ENCODE measurements at regions not wholly inside any gene's neighbourhood (a gene's known extent, or its start where the extent isn't known, plus 50 kb on each side); places are given as distances from the start of the nearest gene placed in this dataset.

GRCh38 chr5:133696006-133696584, 83.8 kb upstream of the FSTL4 start (continued):
- TF ChIP-seq CSRNP3 (CRISPR knock-in tag; IDR thresholded peaks at IDR 0.05) (no peak), PPARA (CRISPR knock-in tag; IDR thresholded peaks at IDR 0.05; ENCODE audit: borderline replicate concordance) (no peak), SNAI2 (CRISPR knock-in tag; IDR thresholded peaks at IDR 0.05) (no peak), ISL1 (CRISPR knock-in tag; IDR thresholded peaks at IDR 0.05) (no peak), ARNTL (CRISPR knock-in tag; IDR thresholded peaks at IDR 0.05; ENCODE audit: borderline replicate concordance, low read depth) (no peak), ZNF8 (CRISPR knock-in tag; IDR thresholded peaks at IDR 0.05) (no peak)
- TF ChIP-seq, protein P1, sequence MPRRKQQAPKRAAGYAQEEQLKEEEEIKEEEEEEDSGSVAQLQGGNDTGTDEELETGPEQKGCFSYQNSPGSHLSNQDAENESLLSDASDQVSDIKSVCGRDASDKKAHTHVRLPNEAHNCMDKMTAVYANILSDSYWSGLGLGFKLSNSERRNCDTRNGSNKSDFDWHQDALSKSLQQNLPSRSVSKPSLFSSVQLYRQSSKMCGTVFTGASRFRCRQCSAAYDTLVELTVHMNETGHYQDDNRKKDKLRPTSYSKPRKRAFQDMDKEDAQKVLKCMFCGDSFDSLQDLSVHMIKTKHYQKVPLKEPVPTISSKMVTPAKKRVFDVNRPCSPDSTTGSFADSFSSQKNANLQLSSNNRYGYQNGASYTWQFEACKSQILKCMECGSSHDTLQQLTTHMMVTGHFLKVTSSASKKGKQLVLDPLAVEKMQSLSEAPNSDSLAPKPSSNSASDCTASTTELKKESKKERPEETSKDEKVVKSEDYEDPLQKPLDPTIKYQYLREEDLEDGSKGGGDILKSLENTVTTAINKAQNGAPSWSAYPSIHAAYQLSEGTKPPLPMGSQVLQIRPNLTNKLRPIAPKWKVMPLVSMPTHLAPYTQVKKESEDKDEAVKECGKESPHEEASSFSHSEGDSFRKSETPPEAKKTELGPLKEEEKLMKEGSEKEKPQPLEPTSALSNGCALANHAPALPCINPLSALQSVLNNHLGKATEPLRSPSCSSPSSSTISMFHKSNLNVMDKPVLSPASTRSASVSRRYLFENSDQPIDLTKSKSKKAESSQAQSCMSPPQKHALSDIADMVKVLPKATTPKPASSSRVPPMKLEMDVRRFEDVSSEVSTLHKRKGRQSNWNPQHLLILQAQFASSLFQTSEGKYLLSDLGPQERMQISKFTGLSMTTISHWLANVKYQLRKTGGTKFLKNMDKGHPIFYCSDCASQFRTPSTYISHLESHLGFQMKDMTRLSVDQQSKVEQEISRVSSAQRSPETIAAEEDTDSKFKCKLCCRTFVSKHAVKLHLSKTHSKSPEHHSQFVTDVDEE (CRISPR knock-in tag; IDR thresholded peaks at IDR 0.05): no peak

DNA sequence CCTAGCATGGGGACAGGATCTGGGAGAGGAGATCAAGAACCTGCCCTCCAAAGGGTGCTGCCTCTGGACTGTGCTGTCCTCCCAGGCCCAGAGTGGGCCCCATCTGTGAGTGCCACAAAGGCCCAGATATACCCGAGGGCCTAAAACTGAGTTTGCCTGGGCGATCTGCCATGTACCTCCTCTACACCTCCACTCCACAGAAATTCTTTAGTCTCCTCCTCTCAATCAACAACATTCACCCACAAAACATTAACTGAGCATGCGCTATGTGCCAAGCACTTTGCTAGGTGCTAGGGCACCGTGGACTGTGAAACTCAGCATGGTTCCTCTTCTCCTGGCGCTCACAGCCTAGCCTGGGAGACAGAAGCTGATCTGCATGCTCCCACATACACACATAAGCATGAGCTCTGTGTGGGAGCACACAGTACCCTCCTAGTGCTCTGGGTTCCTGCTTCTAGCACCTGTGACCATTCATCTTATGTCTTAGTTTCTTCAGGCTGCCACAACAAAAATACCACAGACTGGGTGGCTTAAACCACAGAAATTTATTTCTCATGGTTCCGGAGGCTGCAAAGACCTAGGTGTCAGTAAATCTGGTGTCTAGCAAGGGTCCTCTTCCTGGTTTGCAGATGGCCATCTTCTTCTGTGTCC, 82.0 kb upstream of the FSTL4 start:
- TF ChIP-seq SNAI2 (CRISPR knock-in tag; IDR thresholded peaks at IDR 0.05) (no peak), CSDC2 (CRISPR knock-in tag; IDR thresholded peaks at IDR 0.05) (no peak), PPARA (CRISPR knock-in tag; IDR thresholded peaks at IDR 0.05; ENCODE audit: borderline replicate concordance) (no peak), ZC3H10 (CRISPR knock-in tag; IDR thresholded peaks at IDR 0.05) (no peak), TOX (CRISPR knock-in tag; IDR thresholded peaks at IDR 0.05; ENCODE audit: borderline replicate concordance) (no peak), ZFP30 (CRISPR knock-in tag; IDR thresholded peaks at IDR 0.05) (no peak), OSR1 (CRISPR knock-in tag; IDR thresholded peaks at IDR 0.05) (no peak), TCF4 (CRISPR knock-in tag; IDR thresholded peaks at IDR 0.05; ENCODE audit: borderline replicate concordance) (no peak), ISL1 (CRISPR knock-in tag; IDR thresholded peaks at IDR 0.05) (no peak), RARB (CRISPR knock-in tag; IDR thresholded peaks at IDR 0.05) (no peak), ZNF565 (CRISPR knock-in tag; conservative IDR thresholded peaks at IDR 0.05; ENCODE audit: low read depth) (no peak), ARNTL (CRISPR knock-in tag; IDR thresholded peaks at IDR 0.05; ENCODE audit: borderline replicate concordance, low read depth) (no peak)
- TF ChIP-seq, protein P1 (CRISPR knock-in tag; IDR thresholded peaks at IDR 0.05): no peak
- TF ChIP-seq, protein P2, sequence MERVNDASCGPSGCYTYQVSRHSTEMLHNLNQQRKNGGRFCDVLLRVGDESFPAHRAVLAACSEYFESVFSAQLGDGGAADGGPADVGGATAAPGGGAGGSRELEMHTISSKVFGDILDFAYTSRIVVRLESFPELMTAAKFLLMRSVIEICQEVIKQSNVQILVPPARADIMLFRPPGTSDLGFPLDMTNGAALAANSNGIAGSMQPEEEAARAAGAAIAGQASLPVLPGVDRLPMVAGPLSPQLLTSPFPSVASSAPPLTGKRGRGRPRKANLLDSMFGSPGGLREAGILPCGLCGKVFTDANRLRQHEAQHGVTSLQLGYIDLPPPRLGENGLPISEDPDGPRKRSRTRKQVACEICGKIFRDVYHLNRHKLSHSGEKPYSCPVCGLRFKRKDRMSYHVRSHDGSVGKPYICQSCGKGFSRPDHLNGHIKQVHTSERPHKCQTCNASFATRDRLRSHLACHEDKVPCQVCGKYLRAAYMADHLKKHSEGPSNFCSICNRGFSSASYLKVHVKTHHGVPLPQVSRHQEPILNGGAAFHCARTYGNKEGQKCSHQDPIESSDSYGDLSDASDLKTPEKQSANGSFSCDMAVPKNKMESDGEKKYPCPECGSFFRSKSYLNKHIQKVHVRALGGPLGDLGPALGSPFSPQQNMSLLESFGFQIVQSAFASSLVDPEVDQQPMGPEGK (CRISPR knock-in tag; IDR thresholded peaks at IDR 0.05; ENCODE audit: borderline replicate concordance): no peak
- TF ChIP-seq, protein P3, sequence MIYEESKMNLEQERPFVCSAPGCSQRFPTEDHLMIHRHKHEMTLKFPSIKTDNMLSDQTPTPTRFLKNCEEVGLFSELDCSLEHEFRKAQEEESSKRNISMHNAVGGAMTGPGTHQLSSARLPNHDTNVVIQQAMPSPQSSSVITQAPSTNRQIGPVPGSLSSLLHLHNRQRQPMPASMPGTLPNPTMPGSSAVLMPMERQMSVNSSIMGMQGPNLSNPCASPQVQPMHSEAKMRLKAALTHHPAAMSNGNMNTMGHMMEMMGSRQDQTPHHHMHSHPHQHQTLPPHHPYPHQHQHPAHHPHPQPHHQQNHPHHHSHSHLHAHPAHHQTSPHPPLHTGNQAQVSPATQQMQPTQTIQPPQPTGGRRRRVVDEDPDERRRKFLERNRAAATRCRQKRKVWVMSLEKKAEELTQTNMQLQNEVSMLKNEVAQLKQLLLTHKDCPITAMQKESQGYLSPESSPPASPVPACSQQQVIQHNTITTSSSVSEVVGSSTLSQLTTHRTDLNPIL (CRISPR knock-in tag; IDR thresholded peaks at IDR 0.05; ENCODE audit: low read depth): no peak
- no peak for ATAC-seq

DNA sequence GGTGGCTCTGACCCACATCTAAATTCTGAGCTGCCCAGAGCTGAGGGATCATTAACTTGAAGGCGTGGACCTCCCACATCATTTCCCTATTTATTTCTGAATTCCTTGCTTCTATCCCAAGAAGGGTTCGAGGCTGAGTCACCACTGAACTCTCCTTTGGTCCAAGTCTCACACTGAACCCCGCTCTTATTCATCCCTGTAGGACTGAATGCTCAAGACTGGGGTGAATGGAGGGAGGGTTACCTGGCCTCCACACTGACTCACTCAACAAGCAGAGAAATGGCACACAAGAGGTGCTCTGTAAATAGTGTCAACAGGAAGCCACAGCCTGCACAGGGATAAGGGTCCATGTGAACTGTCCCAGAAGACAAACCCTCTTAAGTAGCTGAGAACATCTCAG, 79.1 kb upstream of the FSTL4 start:
- no peak for ATAC-seq
- TF ChIP-seq ESRRG (CRISPR knock-in tag; IDR thresholded peaks at IDR 0.05) (no peak), SNAI2 (CRISPR knock-in tag; IDR thresholded peaks at IDR 0.05) (no peak), CSDC2 (CRISPR knock-in tag; IDR thresholded peaks at IDR 0.05) (no peak), PPARA (CRISPR knock-in tag; IDR thresholded peaks at IDR 0.05; ENCODE audit: borderline replicate concordance) (no peak), TOX (CRISPR knock-in tag; IDR thresholded peaks at IDR 0.05; ENCODE audit: borderline replicate concordance) (no peak), ZNF565 (CRISPR knock-in tag; conservative IDR thresholded peaks at IDR 0.05; ENCODE audit: low read depth) (no peak), ARNTL (CRISPR knock-in tag; IDR thresholded peaks at IDR 0.05; ENCODE audit: borderline replicate concordance, low read depth) (no peak), ZNF70 (CRISPR knock-in tag; IDR thresholded peaks at IDR 0.05) (no peak), CSRNP3 (CRISPR knock-in tag; IDR thresholded peaks at IDR 0.05) (no peak), ISL1 (CRISPR knock-in tag; IDR thresholded peaks at IDR 0.05) (no peak)
- TF ChIP-seq, protein P3 (CRISPR knock-in tag; IDR thresholded peaks at IDR 0.05; ENCODE audit: low read depth): no peak
- TF ChIP-seq, protein P4, sequence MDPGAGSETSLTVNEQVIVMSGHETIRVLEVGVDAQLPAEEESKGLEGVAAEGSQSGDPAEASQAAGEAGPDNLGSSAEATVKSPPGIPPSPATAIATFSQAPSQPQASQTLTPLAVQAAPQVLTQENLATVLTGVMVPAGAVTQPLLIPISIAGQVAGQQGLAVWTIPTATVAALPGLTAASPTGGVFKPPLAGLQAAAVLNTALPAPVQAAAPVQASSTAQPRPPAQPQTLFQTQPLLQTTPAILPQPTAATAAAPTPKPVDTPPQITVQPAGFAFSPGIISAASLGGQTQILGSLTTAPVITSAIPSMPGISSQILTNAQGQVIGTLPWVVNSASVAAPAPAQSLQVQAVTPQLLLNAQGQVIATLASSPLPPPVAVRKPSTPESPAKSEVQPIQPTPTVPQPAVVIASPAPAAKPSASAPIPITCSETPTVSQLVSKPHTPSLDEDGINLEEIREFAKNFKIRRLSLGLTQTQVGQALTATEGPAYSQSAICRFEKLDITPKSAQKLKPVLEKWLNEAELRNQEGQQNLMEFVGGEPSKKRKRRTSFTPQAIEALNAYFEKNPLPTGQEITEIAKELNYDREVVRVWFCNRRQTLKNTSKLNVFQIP (CRISPR knock-in tag; IDR thresholded peaks at IDR 0.05; ENCODE audit: borderline replicate concordance, low read depth): no peak
